GM19023 (cell line): ENCODE measurements at regions not wholly inside any gene's neighbourhood (a gene's known extent, or its start where the extent isn't known, plus 50 kb on each side); places are given as distances from the start of the nearest gene placed in this dataset.

ENCODE experiments used
- ATAC-seq: cut with Tn5 transposase; IDR thresholded peaks from one replicate; pipeline ENCODE4 v1.9.1; 2021; ENCODE audit warnings: mild to moderate bottlenecking, moderate library complexity; ENCODE audit not compliant: unreplicated experiment

DNA sequence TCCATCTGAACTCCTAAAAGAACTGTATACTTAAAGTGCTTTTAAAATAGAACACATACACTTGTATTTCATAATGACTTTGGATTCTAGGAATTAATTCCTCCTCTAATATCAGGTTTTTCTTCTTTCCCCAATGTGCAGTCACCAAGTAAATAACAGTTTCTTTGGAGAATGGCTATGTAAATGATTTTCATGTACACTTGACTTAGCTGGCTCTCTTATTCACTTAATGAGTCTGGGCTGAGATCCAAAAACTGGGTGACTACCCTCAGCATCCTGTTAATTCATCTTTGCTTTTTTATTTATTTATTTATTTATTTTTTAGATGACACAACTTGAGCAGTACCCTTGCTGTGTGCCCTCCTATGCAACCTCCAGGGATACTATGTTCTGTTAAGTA is 1003.7 kb downstream of the SLITRK1 start:
- no peak for ATAC-seq

GRCh38 chr13:82867284-82867683 is 1015.0 kb downstream of the SLITRK1 start:
- no peak for ATAC-seq

GRCh38 chr13:82850644-82851043 is 1031.6 kb downstream of the SLITRK1 start:
- ATAC-seq = no peak

- ATAC-seq = no peak
Measured at GRCh38 chr13:82848766-82849165, 1033.5 kb downstream of the SLITRK1 start.

GRCh38 chr13:82847595-82847994 is 1034.7 kb downstream of the SLITRK1 start:
- ATAC-seq = no peak

DNA sequence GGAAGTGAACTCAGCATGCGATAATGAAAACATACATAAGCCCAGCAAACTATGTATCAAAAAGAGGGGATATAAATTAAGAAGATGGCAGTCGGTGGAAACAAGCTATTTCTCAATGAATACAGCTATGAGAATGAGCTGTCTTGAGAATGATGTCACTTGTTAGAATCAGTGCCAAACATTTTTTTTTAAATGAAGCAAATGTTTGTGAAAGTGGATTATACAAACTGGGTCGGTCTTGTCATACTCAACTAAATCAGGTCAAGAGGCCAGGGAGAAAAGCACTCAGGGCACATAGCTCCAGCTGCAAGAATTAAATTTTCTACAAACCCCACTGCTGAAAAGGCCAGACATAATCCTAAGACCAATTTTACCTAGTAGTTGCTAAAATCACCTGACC is 1048.4 kb downstream of the SLITRK1 start:
- ATAC-seq = no peak

- no peak for ATAC-seq
Measured at GRCh38 chr13:82829040-82829439, 1053.2 kb downstream of the SLITRK1 start.

- ATAC-seq = no peak
Measured at GRCh38 chr13:82827724-82828123, 1054.5 kb downstream of the SLITRK1 start.

GRCh38 chr13:82822935-82823334 is 1059.3 kb downstream of the SLITRK1 start:
- ATAC-seq = no peak

DNA sequence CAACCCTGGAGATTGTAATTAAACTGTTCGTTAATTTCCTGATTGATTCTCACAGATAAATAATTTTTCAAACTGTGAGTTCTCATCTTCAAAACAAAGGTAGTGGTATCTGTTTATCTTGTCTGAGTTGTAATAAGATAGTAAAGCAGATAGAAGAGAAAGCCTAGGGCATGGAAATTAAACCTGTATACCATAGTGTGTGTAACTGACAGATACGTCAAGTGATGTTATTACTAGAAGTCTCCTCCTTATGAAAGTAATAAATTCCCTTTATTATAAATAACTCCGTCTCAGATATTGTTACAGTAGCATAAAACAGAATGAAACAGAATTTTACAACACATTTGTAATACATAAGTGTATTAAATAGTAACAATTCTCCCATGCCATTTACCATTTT is 1065.1 kb downstream of the SLITRK1 start:
- ATAC-seq = no peak

DNA sequence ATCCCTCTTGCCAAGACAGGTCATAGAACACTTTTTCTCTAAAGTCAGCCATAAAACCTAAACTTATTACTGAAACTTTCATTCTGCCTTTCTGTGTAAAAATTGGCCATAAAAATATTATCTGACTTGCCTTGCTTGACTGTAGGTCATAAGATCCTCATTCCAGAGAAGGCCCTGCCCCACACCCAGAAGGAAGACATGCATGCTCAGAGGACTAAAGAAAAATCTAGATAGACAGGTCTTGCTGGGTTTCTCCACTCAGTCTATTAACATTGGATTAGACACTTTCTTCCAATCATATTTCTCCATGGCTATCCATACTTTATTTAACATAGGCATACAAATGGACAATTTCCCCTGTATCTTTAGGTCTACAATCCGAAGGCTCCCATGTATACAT is 1066.5 kb downstream of the SLITRK1 start:
- no peak for ATAC-seq

GRCh38 chr13:82803341-82803740 is 1078.9 kb downstream of the SLITRK1 start:
- ATAC-seq = no peak

- no peak for ATAC-seq
Measured at GRCh38 chr13:82802528-82802927, 1079.7 kb downstream of the SLITRK1 start.

DNA sequence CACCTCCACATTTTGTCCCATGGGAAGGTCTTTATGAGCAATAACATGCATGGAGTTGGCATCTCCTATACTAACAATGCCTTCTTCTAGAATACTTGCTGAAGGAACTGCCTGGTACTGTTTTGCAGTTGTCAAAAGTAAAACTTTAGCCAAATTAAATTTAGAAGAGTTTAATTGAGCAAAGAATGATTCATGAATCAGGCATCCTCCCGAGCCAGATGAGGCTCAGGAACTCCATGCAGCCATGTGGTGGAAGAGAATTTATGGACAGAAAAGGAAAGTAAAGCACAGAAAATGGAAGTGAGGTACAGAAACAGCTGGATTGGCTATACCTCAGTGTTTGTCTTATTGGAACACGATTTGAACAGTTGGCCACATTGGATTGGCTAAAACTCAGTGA is 1081.9 kb downstream of the SLITRK1 start:
- ATAC-seq = no peak

DNA sequence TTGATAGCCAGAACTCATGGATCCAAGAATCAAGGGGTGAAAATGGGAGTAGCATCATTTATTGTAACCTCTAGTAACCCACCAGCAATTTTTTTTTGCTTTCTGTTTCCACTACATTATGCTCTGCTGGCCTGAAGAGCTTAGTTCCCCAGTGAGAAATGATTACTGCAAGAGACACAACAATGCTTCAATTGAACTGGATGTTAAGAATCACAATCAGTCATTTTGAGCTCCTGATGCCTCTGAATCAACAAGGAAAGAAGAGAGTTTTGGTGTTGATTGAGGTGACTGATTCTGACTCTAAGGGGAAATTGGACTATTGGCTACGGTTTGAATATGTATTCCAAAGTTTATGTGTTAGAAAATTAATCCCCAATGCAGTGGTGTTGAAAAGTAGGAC is 1084.4 kb downstream of the SLITRK1 start:
- ATAC-seq = no peak

DNA sequence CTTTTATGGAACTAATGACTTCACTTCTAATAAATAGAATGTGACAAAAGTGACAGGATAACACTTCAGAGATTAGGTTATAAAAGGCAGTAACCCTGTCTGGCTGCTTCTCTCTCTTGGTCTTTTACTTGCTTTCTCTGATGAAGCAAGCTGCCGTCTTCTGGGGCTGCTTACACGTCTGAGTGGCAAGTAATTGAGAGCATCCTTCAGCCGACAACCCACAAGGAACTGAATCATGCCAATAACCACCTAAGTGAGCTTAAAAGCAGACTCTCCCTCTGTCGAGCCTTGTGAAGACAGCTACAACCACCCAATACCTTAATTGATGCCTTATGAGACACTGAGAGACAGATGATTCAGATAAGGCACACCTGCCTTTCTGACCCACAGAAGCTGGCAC is 1091.2 kb downstream of the SLITRK1 start:
- no peak for ATAC-seq

DNA sequence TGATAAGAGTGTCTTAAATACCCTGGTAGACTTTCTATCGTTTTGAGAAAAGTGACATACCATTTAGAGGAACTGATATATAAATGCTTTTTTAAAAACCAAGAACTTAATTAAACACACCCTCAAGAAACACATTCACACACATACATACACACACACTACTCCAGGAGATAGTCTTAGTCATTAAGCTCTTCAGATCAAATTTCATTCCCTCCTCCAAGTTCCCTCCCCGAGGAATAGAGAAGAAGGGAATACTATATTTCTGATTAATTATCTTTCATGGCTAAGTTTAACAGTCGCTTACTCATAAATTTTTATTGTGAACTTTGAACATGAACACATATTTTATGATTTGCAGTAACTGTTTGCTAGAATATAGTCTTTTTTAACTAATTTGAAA is 1109.5 kb downstream of the SLITRK1 start:
- no peak for ATAC-seq

DNA sequence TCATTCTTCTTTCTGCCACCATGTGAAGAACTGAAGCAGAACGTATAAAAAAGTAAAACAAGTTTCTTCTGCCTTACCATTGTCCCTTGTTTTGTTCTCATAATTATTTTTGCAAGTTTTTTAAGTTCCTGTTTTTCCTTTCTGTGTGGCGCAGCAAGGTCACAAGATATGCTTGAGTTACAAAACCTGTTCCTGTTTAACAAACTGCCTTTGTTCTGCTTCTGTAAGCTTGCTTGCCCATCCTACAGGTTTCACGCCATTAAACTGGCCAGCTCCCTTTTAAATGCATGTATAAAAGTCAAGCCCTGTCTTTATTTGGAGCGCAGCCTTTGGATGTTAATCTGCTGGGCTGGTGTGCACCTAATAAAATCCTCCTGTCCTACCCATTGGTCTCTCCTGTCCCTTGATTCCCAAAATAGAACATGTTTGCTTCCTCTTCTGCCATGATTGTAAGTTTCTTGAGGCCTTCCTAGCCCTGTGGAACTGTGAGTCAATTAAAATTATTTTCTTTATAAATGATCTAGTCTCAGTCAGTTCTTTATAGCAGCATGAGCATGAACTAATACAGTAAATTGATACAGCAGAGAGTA is 1115.4 kb downstream of the SLITRK1 start:
- ATAC-seq = no peak

- no peak for ATAC-seq
Measured at GRCh38 chr13:82758044-82758443, 1124.2 kb downstream of the SLITRK1 start.

DNA sequence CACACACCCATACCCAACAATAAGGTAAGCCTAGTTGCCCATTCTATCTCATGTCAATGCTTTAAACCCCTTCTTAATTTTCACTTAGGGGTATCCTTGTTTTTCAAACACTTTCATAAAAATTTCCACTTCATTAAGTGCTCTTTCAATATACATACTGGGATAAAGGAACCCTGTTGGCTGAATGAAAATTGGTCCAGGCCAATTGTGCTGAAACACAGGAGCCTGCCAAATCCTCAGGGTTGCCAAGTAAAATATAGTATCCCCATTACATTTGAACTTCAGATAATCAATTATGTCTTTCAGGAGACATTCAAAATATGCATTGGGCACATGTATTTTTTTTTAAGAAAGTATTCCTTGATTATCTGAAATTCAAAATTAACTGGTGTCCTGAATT is 1131.1 kb downstream of the SLITRK1 start:
- no peak for ATAC-seq

GRCh38 chr13:82749551-82749950 is 1132.7 kb downstream of the SLITRK1 start:
- ATAC-seq = no peak

- ATAC-seq = no peak
Measured at GRCh38 chr13:82747958-82748357, 1134.3 kb downstream of the SLITRK1 start.

GRCh38 chr13:82747291-82747690 is 1135.0 kb downstream of the SLITRK1 start:
- ATAC-seq = no peak

- ATAC-seq = no peak
Measured at GRCh38 chr13:82740442-82740841, 1141.8 kb downstream of the SLITRK1 start.
